H1 (cell line): ENCODE measurements at regions not wholly inside any gene's neighbourhood (a gene's known extent, or its start where the extent isn't known, plus 50 kb on each side); places are given as distances from the start of the nearest gene placed in this dataset.

Experiments used
- CTCF ChIA-PET: fragments of 300-600 bp; sonication (Branson Sonifier 250); formaldehyde crosslinking; loops from one replicate; lab custom pipeline; 2021; ENCODE audit not compliant: partially characterized antibody; lab: Charles Lee
- POLR2A ChIA-PET: fragments of 300-600 bp; sonication (Branson Sonifier 250); formaldehyde crosslinking; loops from one replicate; lab custom pipeline; 2021; ENCODE audit warnings: inconsistent platforms; ENCODE audit not compliant: partially characterized antibody; lab: Charles Lee
- DNase-seq, 2 experiments: peaks; one replicate each; pipeline versions ENCODE4 v3.0.0 to v3.0.0-alpha.2; 2010 to 2022; ENCODE audit warnings: low spot score in 2 of 2, low read depth in 1 of 2, mixed read lengths in 1 of 2
- FAIRE-seq: peaks from 2 replicates; lab custom pipeline; 2011; peaks lifted over from hg19 to GRCh38; lab: Jason Lieb, UNC
- H2AFZ ChIP-seq: 2 replicates; pipeline ENCODE4 v1.8.1; 2012; ENCODE audit warnings: low read length, inconsistent platforms
- H2AK5ac ChIP-seq: 2 replicates; pipeline ENCODE4 v1.6.1; 2013; ENCODE audit warnings: low read depth, low read length
- H2BK120ac ChIP-seq: replicated peaks from 2 replicates; pipeline ENCODE3; 2013; ENCODE audit warnings: low read depth, low read length, inconsistent platforms
- H2BK12ac ChIP-seq: 2 replicates; pipeline ENCODE4 v1.6.1; 2013; ENCODE audit warnings: low read depth, low read length
- H2BK15ac ChIP-seq: 2 replicates; pipeline ENCODE4 v1.6.1; 2013; ENCODE audit warnings: low read length
- H2BK20ac ChIP-seq: 2 replicates; pipeline ENCODE4 v1.6.1; 2013; ENCODE audit warnings: low read length
- H2BK5ac ChIP-seq: 2 replicates; pipeline ENCODE4 v1.6.1; 2013; ENCODE audit warnings: low read depth, low read length
- H3K14ac ChIP-seq: 2 replicates; pipeline ENCODE4 v1.6.1; 2013; ENCODE audit warnings: inconsistent platforms; ENCODE audit not compliant: insufficient read length
- H3K18ac ChIP-seq: 2 replicates; pipeline ENCODE4 v1.6.1; 2013; ENCODE audit warnings: low read length; ENCODE audit errors: extremely low read depth
- H3K23ac ChIP-seq: 2 replicates; pipeline ENCODE4 v1.6.1; 2013; ENCODE audit warnings: inconsistent platforms; ENCODE audit not compliant: insufficient read length
- H3K23me2 ChIP-seq: 2 replicates; pipeline ENCODE4 v1.6.1; 2013; ENCODE audit warnings: low read depth, low read length
- H3K27ac ChIP-seq: 2 replicates; pipeline ENCODE4 v1.6.1; 2011; ENCODE audit warnings: low read depth, low read length, inconsistent platforms
- H3K27me3 ChIP-seq, 4 experiments: replicated peaks in 1 of 4; 1 replicate in 1 of 4; 2 replicates in 3 of 4; pipeline versions ENCODE4 v1.6.1 to v1.8.1; 2011 to 2013; ENCODE audit warnings: low read length in 3 of 4, mild to moderate bottlenecking in 3 of 4, inconsistent platforms in 2 of 4, mixed read lengths in 2 of 4, moderate library complexity in 1 of 4; ENCODE audit not compliant: control insufficient read depth in 3 of 4, insufficient read depth in 3 of 4; ENCODE audit errors: extremely low read depth in 1 of 4
- H3K36me3 ChIP-seq, 4 experiments: 2 replicates each; pipeline versions ENCODE4 v1.6.1 to v1.8.1; 2011 to 2013; ENCODE audit warnings: mild to moderate bottlenecking in 4 of 4, low read length in 3 of 4, moderate library complexity in 2 of 4, control low read depth in 1 of 4, inconsistent platforms in 1 of 4; ENCODE audit not compliant: insufficient read depth in 4 of 4, control insufficient read depth in 2 of 4
- H3K4ac ChIP-seq: replicated peaks from 2 replicates; pipeline ENCODE3; 2013; ENCODE audit warnings: low read length, low read depth, mixed read lengths, inconsistent platforms; ENCODE audit not compliant: insufficient read length
- H3K4me1 ChIP-seq, 4 experiments: replicated peaks in 1 of 4; 1 replicate in 1 of 4; 2 replicates in 3 of 4; pipeline versions ENCODE4 v1.6.1 to v1.8.1; 2011 to 2013; ENCODE audit warnings: low read length in 3 of 4, inconsistent platforms in 2 of 4, mixed read lengths in 1 of 4; ENCODE audit not compliant: insufficient read depth in 4 of 4, control insufficient read depth in 3 of 4
- H3K4me2 ChIP-seq, 2 experiments: 2 replicates each; pipeline versions ENCODE4 v1.6.1 to v1.8.1; 2011 to 2013; ENCODE audit warnings: low read depth in 2 of 2, low read length in 2 of 2, control low read depth in 1 of 2, inconsistent platforms in 1 of 2, mild to moderate bottlenecking in 1 of 2; ENCODE audit not compliant: insufficient read depth in 1 of 2
- H3K4me3 ChIP-seq, 4 experiments: fragments of 200-600, 300-600 bp in 1 of 4; sonication (generic), shearing (Covaris generic), sonication (Bioruptor Twin) in 1 of 4; 2 replicates each; pipeline versions ENCODE4 v1.5.1 to v1.8.1; 2011 to 2016; ENCODE audit warnings: low read length in 4 of 4, low read depth in 3 of 4, control low read depth in 2 of 4, inconsistent platforms in 2 of 4, mild to moderate bottlenecking in 2 of 4, mixed read lengths in 1 of 4, moderate library complexity in 1 of 4; ENCODE audit not compliant: insufficient read depth in 2 of 4; ENCODE audit errors: extremely low read depth in 1 of 4
- H3K56ac ChIP-seq: replicated peaks from 2 replicates; pipeline ENCODE3; 2013; ENCODE audit warnings: low read depth, mild to moderate bottlenecking, mixed read lengths, low read length, inconsistent platforms; ENCODE audit not compliant: insufficient read length
- H3K79me1 ChIP-seq: 2 replicates; pipeline ENCODE4 v1.6.1; 2013; ENCODE audit warnings: low read depth, low read length, control low read depth
- H3K79me2 ChIP-seq, 2 experiments: 2 replicates each; pipeline versions ENCODE4 v1.6.1 to v1.8.1; 2012 to 2013; ENCODE audit warnings: low read length in 2 of 2, mild to moderate bottlenecking in 2 of 2, inconsistent platforms in 1 of 2; ENCODE audit not compliant: insufficient read depth in 2 of 2, control insufficient read depth in 1 of 2
- H3K9ac ChIP-seq, 4 experiments: replicated peaks in 1 of 4; 1 replicate in 1 of 4; 2 replicates in 3 of 4; pipeline versions ENCODE4 v1.6.1 to v1.8.1; 2011 to 2013; ENCODE audit warnings: low read depth in 3 of 4, low read length in 3 of 4, control low read depth in 2 of 4, mild to moderate bottlenecking in 2 of 4, moderate library complexity in 2 of 4, inconsistent platforms in 1 of 4; ENCODE audit errors: extremely low read depth in 1 of 4
- H3K9me3 ChIP-seq, 2 experiments: 2 replicates each; pipeline versions ENCODE4 v1.6.1 to v1.8.1; 2012 to 2013; ENCODE audit warnings: mild to moderate bottlenecking in 2 of 2, moderate library complexity in 2 of 2, control low read depth in 1 of 2, inconsistent platforms in 1 of 2, low read depth in 1 of 2, low read length in 1 of 2, mixed read lengths in 1 of 2; ENCODE audit not compliant: insufficient read depth in 2 of 2
- H4K20me1 ChIP-seq, 2 experiments: replicated peaks in 1 of 2; 2 replicates each; pipeline versions ENCODE3 to v1.8.1; 2011 to 2013; ENCODE audit warnings: inconsistent platforms in 2 of 2, low read length in 2 of 2, mild to moderate bottlenecking in 1 of 2; ENCODE audit not compliant: insufficient read depth in 2 of 2, control insufficient read depth in 1 of 2
- H4K5ac ChIP-seq: 2 replicates; pipeline ENCODE4 v1.6.1; 2013; ENCODE audit warnings: low read length, low read depth, mixed read lengths, inconsistent platforms; ENCODE audit not compliant: insufficient read length
- H4K8ac ChIP-seq: 2 replicates; pipeline ENCODE4 v1.8.0; 2013; ENCODE audit warnings: mild to moderate bottlenecking, moderate library complexity, low read length, inconsistent platforms; ENCODE audit not compliant: insufficient read depth; ENCODE audit errors: extremely low read depth
- H4K91ac ChIP-seq: replicated peaks from 2 replicates; pipeline ENCODE3; 2013; ENCODE audit warnings: low read length, mixed read lengths, inconsistent platforms; ENCODE audit not compliant: insufficient read length
- HDAC6 ChIP-seq: IDR thresholded peaks from one replicate; pipeline ENCODE4 v1.7.1; 2012; ENCODE audit warnings: low read depth, mild to moderate bottlenecking, inconsistent platforms, low read length, moderate library complexity
- SUZ12 ChIP-seq: fragments of 200-600 bp; sonication (generic); IDR thresholded peaks from 2 replicates; pipeline ENCODE4 v1.6.1; 2012; ENCODE audit warnings: mild to moderate bottlenecking, inconsistent platforms, low read length, moderate library complexity, mixed read lengths
- WGBS, 2 experiments: shearing (Covaris generic) in 1 of 2; methylation state at CpG; one replicate each; pipeline versions ENCODE4 v1.1.6 to v1.1.7; 2013 to 2015; ENCODE audit warnings: low lambda C conversion rate in 2 of 2, mixed read lengths in 2 of 2, inconsistent platforms in 1 of 2, low coverage in 1 of 2, missing lambda C conversion rate in 1 of 2; ENCODE audit not compliant: insufficient replicate concordance in 2 of 2, insufficient coverage in 1 of 2, insufficient read length in 1 of 2; ENCODE audit errors: extremely low coverage in 1 of 2, missing lambda C conversion rate in 1 of 2; 5-methylcytosine and 5-hydroxymethylcytosine counted together

DNA sequence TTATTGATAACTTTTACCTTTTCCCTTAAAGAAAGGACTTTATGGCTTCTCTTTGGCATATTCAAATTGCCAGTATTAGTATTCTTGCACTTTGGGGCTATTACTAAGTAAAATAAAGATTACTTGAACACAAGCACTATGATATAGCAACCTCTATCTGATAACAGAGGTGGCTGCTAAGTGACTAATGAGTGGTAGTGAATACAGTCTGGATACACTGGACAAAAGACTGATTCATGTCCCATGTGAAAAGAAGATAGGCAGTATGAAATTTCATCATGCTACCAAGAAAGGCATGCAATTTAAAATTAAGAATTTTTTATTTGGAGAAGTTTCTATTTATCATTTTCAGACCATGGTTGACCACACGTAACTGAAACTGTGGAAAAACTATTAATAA is 399.9 kb downstream of the FSCB start:
- Histone ChIP-seq H4K8ac (no peak overlapping the region), H3K56ac (no peak overlapping the region), H3K79me1 (no peaks in the 10 kb centered on the region), H2BK12ac (no peak overlapping the region), H3K4me2 (no peak overlapping the region), H2BK120ac (no peak overlapping the region), H3K9ac (no peak overlapping the region), H4K91ac (no peak overlapping the region), H2BK15ac (no peak overlapping the region), H2BK20ac (no peak overlapping the region), H3K4me3 (no peak overlapping the region), H3K27ac (no peak overlapping the region), H3K27me3 (no peaks in the 10 kb centered on the region), H3K79me2 (no peaks in the 10 kb centered on the region), H3K23me2 (no peaks in the 10 kb centered on the region), H2AK5ac (no peak overlapping the region), H3K9me3 (peaks cover 24 to 25% of the 10 kb centered on the region in 2 experiments), H3K36me3 (no peaks in the 10 kb centered on the region; a peak in 1 of 8 replicates), H4K20me1 (no peaks in the 10 kb centered on the region), H4K5ac (no peak overlapping the region), H3K4ac (no peak overlapping the region), H2BK5ac (no peak overlapping the region), H3K4me1 (no peaks in the 10 kb centered on the region), H3K14ac (no peak overlapping the region), H3K18ac (no peak overlapping the region), H2AFZ (no peak overlapping the region)
- ChIA-PET CTCF (no interaction called here), POLR2A (no interaction called here)
- 93% methylated on average over 1 of the region's 1 CpG; no CpG with 5 or more reads in 1 of the 2 experiments for WGBS, 2 experiments
- FAIRE-seq: no peak
- no peak for TF ChIP-seq HDAC6
- TF ChIP-seq SUZ12: no peak
- TF ChIP-seq, all 59 proteins: peak for 0
- no peak for DNase-seq
- no peak overlapping the region for H3K23ac ChIP-seq
